DOHH2 (cell line): ENCODE measurements at regions not wholly inside any gene's neighbourhood (a gene's known extent, or its start where the extent isn't known, plus 50 kb on each side); places are given as distances from the start of the nearest gene placed in this dataset.

Experiments
- CTCF ChIP-seq: fragments of 200-600 bp; sonication (generic); IDR thresholded peaks from one replicate; pipeline ENCODE4 v1.5.1; 2014; ENCODE audit warnings: antibody characterized with exemption, mild to moderate bottlenecking, low read depth, low read length; ENCODE audit not compliant: poor library complexity, severe bottlenecking
- EZH2phosphoT487 ChIP-seq: fragments of 200-600 bp; sonication (generic); IDR thresholded peaks from 2 replicates; pipeline ENCODE4 v1.6.1; 2017; ENCODE audit warnings: borderline replicate concordance, mild to moderate bottlenecking, antibody characterized with exemption, low read length, moderate library complexity, mixed read lengths

DNA sequence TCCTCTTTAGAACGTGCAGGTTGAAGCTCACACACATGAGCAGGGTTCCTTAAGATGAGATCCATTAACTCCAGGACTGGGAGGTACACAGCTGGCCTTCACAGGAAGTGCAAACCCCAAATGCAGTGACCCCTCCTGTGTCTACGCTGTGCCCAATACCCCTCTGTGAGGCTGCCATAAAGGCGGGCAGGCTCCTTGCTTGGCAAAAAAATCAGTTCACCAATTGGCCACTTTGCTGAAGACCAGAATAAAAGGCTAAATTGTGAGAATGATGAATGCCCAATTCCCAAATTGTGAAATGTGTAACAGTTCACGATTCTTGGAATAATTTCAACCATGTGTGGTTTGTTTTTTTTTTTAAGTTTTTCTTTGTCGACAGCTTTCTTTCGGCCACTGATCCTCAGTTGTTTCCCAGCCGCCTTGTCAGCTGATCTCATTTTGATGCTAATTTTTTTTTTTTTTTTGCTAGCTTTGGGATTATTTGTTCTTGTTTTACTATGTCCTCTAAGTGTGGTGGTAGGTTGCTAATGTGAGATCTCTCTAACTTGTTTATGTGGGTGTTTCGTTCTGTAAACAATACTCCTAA is 101.9 kb upstream of the PRSS58 start:
- TF ChIP-seq CTCF (no peak), EZH2phosphoT487 (no peak)
